ENCODE measurements at regions not wholly inside any gene's neighbourhood (a gene's known extent, or its start where the extent isn't known, plus 50 kb on each side); places are given as distances from the start of the nearest gene placed in this dataset.

DNA sequence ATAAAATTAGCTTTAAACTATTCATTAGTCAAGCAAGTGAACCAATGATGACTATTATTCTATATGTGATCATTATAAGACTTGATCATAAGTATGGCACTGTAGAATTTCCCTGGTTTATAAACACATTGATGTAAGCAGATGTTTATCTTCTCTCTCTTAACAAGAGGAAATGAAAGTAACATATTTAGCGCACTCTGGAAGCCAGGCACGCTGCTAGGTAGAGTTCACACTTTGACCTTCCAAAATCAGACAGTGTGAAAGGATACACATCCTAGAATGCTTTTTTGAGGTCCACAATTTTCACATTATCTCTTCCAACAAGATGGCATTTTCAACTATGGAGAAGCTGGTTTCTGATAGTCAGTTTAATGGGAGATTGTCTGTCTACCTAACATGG, 529.4 kb upstream of the IGFBP3 start:
- no peaks in the 10 kb centered on the region for H3K9me3 ChIP-seq (ENCODE audit: low read depth, low read length)
- H3K27ac ChIP-seq (ENCODE audit: low read depth, low read length), result no peak overlapping the region
- no peaks in the 10 kb centered on the region for H3K36me3 ChIP-seq (ENCODE audit: insufficient read depth, low read length)

GRCh38 chr7:46449743-46450142, 528.7 kb upstream of the IGFBP3 start:
- no peak overlapping the region for H3K4me2 ChIP-seq (ENCODE audit: insufficient read depth, low read length)
- no peak for DNase-seq (ENCODE audit: insufficient read length, low spot score, missing footprints)

More for the DNA sequence above, 529.4 kb upstream of the IGFBP3 start:
- Histone ChIP-seq H2AFZ (ENCODE audit: low read length) (no peak overlapping the region), H3K4me3 (ENCODE audit: insufficient read depth, low read length) (no peak overlapping the region), H3K4me2 (ENCODE audit: insufficient read depth, low read length) (no peak overlapping the region), H4K20me1 (ENCODE audit: insufficient read depth, low read length) (no peaks in the 10 kb centered on the region), H3K27me3 (ENCODE audit: insufficient read depth, low read length) (no peaks in the 10 kb centered on the region), H3K79me2 (ENCODE audit: insufficient read depth, low read length) (no peaks in the 10 kb centered on the region), H3K4me1 (ENCODE audit: insufficient read depth, low read length) (peaks cover under 1% of the 10 kb centered on the region)
- DNase-seq (ENCODE audit: insufficient read length, low spot score, missing footprints), result no peak
- no peak for TF ChIP-seq CTCF (IDR thresholded peaks at IDR 0.05; ENCODE audit: extremely low read depth, low read depth, low read length)

DNA sequence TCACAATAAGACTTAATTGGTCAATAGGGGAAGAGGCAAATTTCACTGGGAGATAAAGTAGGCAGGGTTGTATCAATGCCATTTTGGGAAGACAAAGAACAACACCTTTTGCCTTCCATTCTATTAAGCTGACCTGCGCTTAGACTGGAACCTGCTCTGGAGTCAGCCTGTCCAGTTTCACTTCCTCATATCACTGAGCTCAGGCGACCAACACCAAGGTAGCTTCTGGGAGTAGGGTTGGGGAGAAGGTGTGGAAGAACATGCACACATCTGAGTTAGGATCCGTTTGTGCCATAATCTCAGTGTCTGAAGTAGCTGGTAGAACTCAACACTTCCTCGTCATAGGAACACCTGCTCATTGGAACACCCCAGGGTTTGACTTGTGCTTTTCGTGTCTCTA, 527.4 kb upstream of the IGFBP3 start:
- Histone ChIP-seq H3K36me3 (ENCODE audit: insufficient read depth, low read length) (no peaks in the 10 kb centered on the region), H2AFZ (ENCODE audit: low read length) (no peak overlapping the region), H3K27me3 (ENCODE audit: insufficient read depth, low read length) (no peaks in the 10 kb centered on the region), H3K9me3 (ENCODE audit: low read depth, low read length) (no peaks in the 10 kb centered on the region), H3K79me2 (ENCODE audit: insufficient read depth, low read length) (no peaks in the 10 kb centered on the region), H3K4me1 (ENCODE audit: insufficient read depth, low read length) (no peaks in the 10 kb centered on the region), H4K20me1 (ENCODE audit: insufficient read depth, low read length) (no peaks in the 10 kb centered on the region), H3K4me3 (ENCODE audit: insufficient read depth, low read length) (no peak overlapping the region), H3K27ac (ENCODE audit: low read depth, low read length) (no peak overlapping the region), H3K4me2 (ENCODE audit: insufficient read depth, low read length) (no peak overlapping the region)
- TF ChIP-seq CTCF (IDR thresholded peaks at IDR 0.05; ENCODE audit: extremely low read depth, low read depth, low read length), result no peak
- DNase-seq (ENCODE audit: insufficient read length, low spot score, missing footprints), result no peak

More at GRCh38 chr7:46449743-46450142, 528.7 kb upstream of the IGFBP3 start:
- no peaks in the 10 kb centered on the region for H4K20me1 ChIP-seq (ENCODE audit: insufficient read depth, low read length)
- no peaks in the 10 kb centered on the region for H3K9me3 ChIP-seq (ENCODE audit: low read depth, low read length)
- no peak for TF ChIP-seq CTCF (IDR thresholded peaks at IDR 0.05; ENCODE audit: extremely low read depth, low read depth, low read length)
- peak overlapping the region; percentile 12 for H2AFZ ChIP-seq (ENCODE audit: low read length)
- no peaks in the 10 kb centered on the region for H3K36me3 ChIP-seq (ENCODE audit: insufficient read depth, low read length)
- no peak overlapping the region for H3K27ac ChIP-seq (ENCODE audit: low read depth, low read length)
- no peaks in the 10 kb centered on the region for H3K4me1 ChIP-seq (ENCODE audit: insufficient read depth, low read length)
- no peaks in the 10 kb centered on the region for H3K79me2 ChIP-seq (ENCODE audit: insufficient read depth, low read length)
- H3K4me3 ChIP-seq (ENCODE audit: insufficient read depth, low read length), result no peak overlapping the region
- no peaks in the 10 kb centered on the region for H3K27me3 ChIP-seq (ENCODE audit: insufficient read depth, low read length)

DNA sequence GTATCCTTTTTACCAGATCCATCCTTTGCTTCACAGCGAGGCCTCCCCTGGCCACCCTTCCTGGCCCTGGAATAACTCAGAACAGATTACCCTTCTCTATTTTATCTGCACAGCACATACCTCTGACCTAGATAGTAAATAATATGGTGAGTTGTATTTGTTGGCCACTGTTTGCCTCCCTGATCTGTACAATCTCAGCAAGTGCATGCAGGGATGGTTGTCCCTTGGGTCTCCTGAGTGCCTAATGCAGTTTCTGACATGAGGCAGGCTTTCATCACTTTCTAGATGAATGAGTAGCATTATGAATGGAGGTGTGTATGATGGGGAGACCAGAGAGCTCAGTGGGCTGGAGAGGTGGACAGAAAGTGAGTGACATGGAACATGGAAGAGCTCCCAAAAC, 525.1 kb upstream of the IGFBP3 start:
- Histone ChIP-seq H3K4me3 (ENCODE audit: insufficient read depth, low read length) (no peak overlapping the region), H3K9me3 (ENCODE audit: low read depth, low read length) (no peaks in the 10 kb centered on the region), H3K27me3 (ENCODE audit: insufficient read depth, low read length) (no peaks in the 10 kb centered on the region), H3K79me2 (ENCODE audit: insufficient read depth, low read length) (no peaks in the 10 kb centered on the region), H3K4me2 (ENCODE audit: insufficient read depth, low read length) (no peak overlapping the region), H3K4me1 (ENCODE audit: insufficient read depth, low read length) (no peaks in the 10 kb centered on the region), H4K20me1 (ENCODE audit: insufficient read depth, low read length) (no peaks in the 10 kb centered on the region), H2AFZ (ENCODE audit: low read length) (no peak overlapping the region), H3K36me3 (ENCODE audit: insufficient read depth, low read length) (no peaks in the 10 kb centered on the region), H3K27ac (ENCODE audit: low read depth, low read length) (no peak overlapping the region)
- no peak for TF ChIP-seq CTCF (IDR thresholded peaks at IDR 0.05; ENCODE audit: extremely low read depth, low read depth, low read length)
- DNase-seq (ENCODE audit: insufficient read length, low spot score, missing footprints), result no peak

All from osteoblast (primary cell).